Islet of Langerhans (tissue), 1 donor: ENCODE measurements at regions not wholly inside any gene's neighbourhood (a gene's known extent, or its start where the extent isn't known, plus 50 kb on each side); places are given as distances from the start of the nearest gene placed in this dataset.
"Not testable (repeated sequence)": the region's sequence is repeated elsewhere in the genome, so short reads cannot be mapped to it uniquely, and the experiment has no call there.

Source experiments
- FAIRE-seq: peaks from one replicate; lab custom pipeline; 2011; peaks lifted over from hg19 to GRCh38; lab: Jason Lieb, UNC

GRCh38 chr2:87643165-87643564, 104.7 kb upstream of the PLGLB2 start:
- FAIRE-seq = not testable (repeated sequence)

- not testable (repeated sequence) for FAIRE-seq
Observed at GRCh38 chr2:87647737-87648498, 100.0 kb upstream of the PLGLB2 start.

- FAIRE-seq = not testable (repeated sequence)
Observed at GRCh38 chr2:87648815-87649214, 99.1 kb upstream of the PLGLB2 start.

- not testable (repeated sequence) for FAIRE-seq
Observed at GRCh38 chr2:87649871-87650270, 98.0 kb upstream of the PLGLB2 start.

- FAIRE-seq = not testable (repeated sequence)
Observed at GRCh38 chr2:87650837-87651236, 97.0 kb upstream of the PLGLB2 start.

GRCh38 chr2:87651589-87651988, 96.3 kb upstream of the PLGLB2 start:
- not testable (repeated sequence) for FAIRE-seq

- not testable (repeated sequence) for FAIRE-seq
Observed at GRCh38 chr2:87653373-87653772, 94.5 kb upstream of the PLGLB2 start.

- not testable (repeated sequence) for FAIRE-seq
Observed at GRCh38 chr2:87654136-87654814, 93.6 kb upstream of the PLGLB2 start.

- FAIRE-seq = not testable (repeated sequence)
Observed at GRCh38 chr2:87657915-87658314, 90.0 kb upstream of the PLGLB2 start.

GRCh38 chr2:87658357-87658756, 89.5 kb upstream of the PLGLB2 start:
- FAIRE-seq = not testable (repeated sequence)

- FAIRE-seq = not testable (repeated sequence)
Observed at GRCh38 chr2:87658976-87659375, 88.9 kb upstream of the PLGLB2 start.

- FAIRE-seq = not testable (repeated sequence)
Observed at GRCh38 chr2:87660164-87660563, 87.7 kb upstream of the PLGLB2 start.

GRCh38 chr2:87662316-87663290, 85.3 kb upstream of the PLGLB2 start:
- not testable (repeated sequence) for FAIRE-seq

- not testable (repeated sequence) for FAIRE-seq
Observed at GRCh38 chr2:87663347-87663746, 84.5 kb upstream of the PLGLB2 start.

- FAIRE-seq = not testable (repeated sequence)
Observed at GRCh38 chr2:87667027-87667426, 80.9 kb upstream of the PLGLB2 start.

- not testable (repeated sequence) for FAIRE-seq
Observed at GRCh38 chr2:87668361-87668760, 79.5 kb upstream of the PLGLB2 start.

GRCh38 chr2:87669633-87670231, 78.2 kb upstream of the PLGLB2 start:
- FAIRE-seq = not testable (repeated sequence)

GRCh38 chr2:87672404-87672803, 75.5 kb upstream of the PLGLB2 start:
- FAIRE-seq = not testable (repeated sequence)

GRCh38 chr2:87674729-87675128, 73.2 kb upstream of the PLGLB2 start:
- FAIRE-seq = not testable (repeated sequence)

GRCh38 chr2:87675487-87675886, 72.4 kb upstream of the PLGLB2 start:
- FAIRE-seq = not testable (repeated sequence)

GRCh38 chr2:87677421-87677923, 70.4 kb upstream of the PLGLB2 start:
- not testable (repeated sequence) for FAIRE-seq
